GM12878 (cell line): ENCODE measurements at regions not wholly inside any gene's neighbourhood (a gene's known extent, or its start where the extent isn't known, plus 50 kb on each side); places are given as distances from the start of the nearest gene placed in this dataset.

Source experiments
- ATAC-seq: fragments of 200-7000 bp; cut with Tn5 transposase; 3 replicates; pipeline ENCODE4 v1.9.1; 2020; ENCODE audit warnings: mild to moderate bottlenecking, moderate library complexity
- BruUV-seq: library from RNA; stranded (reverse); fragments of 400-500 nt; replicated peaks from 2 replicates; lab custom pipeline; 2021; lab: Mats Ljungman, UMichigan
- CTCF ChIA-PET: fragments of 300-600 bp; sonication (Branson Sonifier 250); formaldehyde crosslinking; extraction: SDS; loops from one replicate; lab custom pipeline; 2021; ENCODE audit warnings: inconsistent platforms; lab: Yijun Ruan, JAX
- POLR2A ChIA-PET: fragments of 350-600 bp; formaldehyde crosslinking; extraction: SDS; loops from one replicate; lab custom pipeline; 2021; ENCODE audit warnings: inconsistent platforms; lab: Charles Lee
- RAD21 ChIA-PET: fragments of 300-600 bp; sonication (Branson Sonifier 250); formaldehyde crosslinking; loops from one replicate; lab custom pipeline; 2023; ENCODE audit warnings: antibody characterized with exemption; ENCODE audit not compliant: unreplicated experiment; lab: Charles Lee
- SMC1A ChIA-PET: fragments of 300-600 bp; sonication (Branson Sonifier 250); formaldehyde crosslinking; loops from one replicate; lab custom pipeline; 2023; ENCODE audit not compliant: unreplicated experiment, uncharacterized antibody; lab: Charles Lee
- DNase-seq: peaks from one replicate; pipeline ENCODE4 v3.0.0-alpha.2; 2011; ENCODE audit warnings: low read depth, low spot score
- FAIRE-seq: peaks from 3 replicates; lab custom pipeline; 2011; peaks lifted over from hg19 to GRCh38; lab: Jason Lieb, UNC
- H2AFZ ChIP-seq: 2 replicates; pipeline ENCODE4 v1.6.0; 2011; ENCODE audit warnings: low read depth, low read length, control low read depth; ENCODE audit not compliant: control insufficient read depth
- H3K27ac ChIP-seq: 2 replicates; pipeline ENCODE4 v1.5.1; 2011; ENCODE audit warnings: control low read depth; ENCODE audit not compliant: control insufficient read depth, insufficient read depth
- H3K27me3 ChIP-seq, 2 experiments: replicated peaks in 1 of 2; 2 replicates each; pipeline versions ENCODE4 v1.6.0 to v1.6.1; 2011; ENCODE audit warnings: low read length in 1 of 2; ENCODE audit not compliant: control insufficient read depth in 2 of 2, insufficient read depth in 2 of 2
- H3K36me3 ChIP-seq, 2 experiments: 2 replicates each; pipeline ENCODE4 v1.5.1; 2011; ENCODE audit warnings: low read length in 1 of 2; ENCODE audit not compliant: control insufficient read depth in 2 of 2, insufficient read depth in 2 of 2
- H3K4me1 ChIP-seq: 2 replicates; pipeline ENCODE4 v1.6.1; 2011; ENCODE audit warnings: mild to moderate bottlenecking, low read length, moderate library complexity, mixed read lengths; ENCODE audit not compliant: control insufficient read depth, insufficient read depth
- H3K4me2 ChIP-seq: 2 replicates; pipeline ENCODE4 v1.6.0; 2011; ENCODE audit warnings: control low read depth; ENCODE audit not compliant: control insufficient read depth, insufficient read depth
- H3K4me3 ChIP-seq: fragments of 200-600 bp; sonication (generic); 2 replicates; pipeline ENCODE4 v1.5.1; 2016
- H3K79me2 ChIP-seq: 2 replicates; pipeline ENCODE4 v1.6.0; 2011; ENCODE audit warnings: low read length; ENCODE audit not compliant: control insufficient read depth, insufficient read depth
- H3K9ac ChIP-seq: 2 replicates; pipeline ENCODE4 v1.8.0; 2011; ENCODE audit warnings: low read length, control low read depth, mixed read lengths; ENCODE audit not compliant: control insufficient read depth, insufficient read depth
- H3K9me3 ChIP-seq: replicated peaks from 3 replicates; pipeline ENCODE4 v1.5.1; 2011; ENCODE audit warnings: mild to moderate bottlenecking, low read length; ENCODE audit not compliant: control insufficient read depth, insufficient read depth
- H4K20me1 ChIP-seq: 2 replicates; pipeline ENCODE4 v1.6.0; 2011; ENCODE audit not compliant: control insufficient read depth, insufficient read depth
- HDGF ChIP-seq: fragments of 450-650 bp; IDR thresholded peaks from 2 replicates; pipeline ENCODE4 v1.6.1; 2016; ENCODE audit warnings: antibody characterized with exemption
- JUND ChIP-seq: IDR thresholded peaks from 2 replicates; pipeline ENCODE4 v1.6.1; 2012; ENCODE audit warnings: low read depth, mild to moderate bottlenecking, low read length, improper control_type of control experiment, moderate library complexity
- LARP7 ChIP-seq: fragments of 450-650 bp; IDR thresholded peaks from 2 replicates; pipeline ENCODE4 v1.6.1; 2017; ENCODE audit warnings: mild to moderate bottlenecking
- NFXL1 ChIP-seq: fragments of 450-650 bp; IDR thresholded peaks from 2 replicates; pipeline ENCODE4 v1.6.1; 2017; ENCODE audit warnings: antibody characterized with exemption, mild to moderate bottlenecking, borderline replicate concordance
- NFYA ChIP-seq: IDR thresholded peaks from 2 replicates; pipeline ENCODE4 v1.6.1; 2011; ENCODE audit warnings: low read depth, mild to moderate bottlenecking, low read length, improper control_type of control experiment, borderline replicate concordance
- RUNX3 ChIP-seq: IDR thresholded peaks from 2 replicates; pipeline ENCODE4 v1.6.1; 2012; ENCODE audit warnings: low read length, inconsistent platforms
- SIX5 ChIP-seq: IDR thresholded peaks from 2 replicates; pipeline ENCODE4 v1.6.1; 2011; ENCODE audit warnings: mild to moderate bottlenecking, low read depth, low read length, moderate library complexity; ENCODE audit not compliant: severe bottlenecking
- SMAD1 ChIP-seq: fragments of 450-650 bp; IDR thresholded peaks from 2 replicates; pipeline ENCODE4 v1.6.1; 2018; ENCODE audit warnings: mild to moderate bottlenecking, low read depth; ENCODE audit not compliant: partially characterized antibody
- TARDBP ChIP-seq: IDR thresholded peaks from 2 replicates; pipeline ENCODE4 v1.6.1; 2016; ENCODE audit warnings: borderline replicate concordance
- TCF7 ChIP-seq: IDR thresholded peaks from 2 replicates; pipeline ENCODE4 v1.6.1; 2014; ENCODE audit warnings: antibody characterized with exemption, borderline replicate concordance
- YY1 ChIP-seq: IDR thresholded peaks from 2 replicates; pipeline ENCODE4 v1.6.1; 2011; ENCODE audit warnings: low read depth, mild to moderate bottlenecking, low read length
- WGBS: methylation state at CpG from one replicate; pipeline ENCODE4 v1.1.6; 2016; ENCODE audit warnings: low lambda C conversion rate; ENCODE audit not compliant: insufficient replicate concordance, insufficient coverage; ENCODE audit errors: missing lambda C conversion rate; 5-methylcytosine and 5-hydroxymethylcytosine counted together
- in situ Hi-C: fragments of 300-500 bp; cut with MboI; formaldehyde crosslinking; loops from 9 replicates; pipeline ENCODE4 v1.14.3; 2018; ENCODE audit warnings: mixed read lengths
- intact Hi-C: fragments of 100-400 bp; cut with micrococcal nuclease; formaldehyde crosslinking; loops from one replicate; pipeline ENCODE4 v1.14.2; 2022; ENCODE audit not compliant: unreplicated experiment
- TF ChIP-seq, protein P1 (sequence below): fragments of 450-650 bp; IDR thresholded peaks from 2 replicates; pipeline ENCODE4 v1.6.1; 2014; ENCODE audit warnings: mild to moderate bottlenecking

DNA sequence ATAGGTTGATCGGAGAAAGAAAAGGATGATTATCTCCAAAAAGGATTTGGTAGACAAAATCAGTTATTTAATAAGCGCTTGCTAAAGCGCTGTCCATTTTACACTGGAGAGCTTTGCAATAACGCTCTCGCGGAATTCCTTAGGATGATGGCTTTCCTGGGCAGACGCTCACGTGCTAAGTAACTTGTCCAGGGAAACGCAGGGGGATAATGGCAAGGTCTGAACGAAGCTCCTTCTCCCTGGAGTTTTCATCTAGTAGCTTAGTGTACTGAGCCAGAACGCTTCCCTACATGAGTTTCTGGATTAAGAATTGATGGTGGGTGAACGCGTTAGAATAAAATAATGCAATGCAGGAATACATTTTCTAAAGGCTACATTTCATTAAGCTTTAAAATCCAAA is 739.5 kb upstream of the SALL3 start (continued):
- TF ChIP-seq, protein P1, sequence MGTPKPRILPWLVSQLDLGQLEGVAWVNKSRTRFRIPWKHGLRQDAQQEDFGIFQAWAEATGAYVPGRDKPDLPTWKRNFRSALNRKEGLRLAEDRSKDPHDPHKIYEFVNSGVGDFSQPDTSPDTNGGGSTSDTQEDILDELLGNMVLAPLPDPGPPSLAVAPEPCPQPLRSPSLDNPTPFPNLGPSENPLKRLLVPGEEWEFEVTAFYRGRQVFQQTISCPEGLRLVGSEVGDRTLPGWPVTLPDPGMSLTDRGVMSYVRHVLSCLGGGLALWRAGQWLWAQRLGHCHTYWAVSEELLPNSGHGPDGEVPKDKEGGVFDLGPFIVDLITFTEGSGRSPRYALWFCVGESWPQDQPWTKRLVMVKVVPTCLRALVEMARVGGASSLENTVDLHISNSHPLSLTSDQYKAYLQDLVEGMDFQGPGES: no peak
- TF ChIP-seq TCF7: no peak
- no peak for TF ChIP-seq NFXL1
- TF ChIP-seq YY1: no peak
- TF ChIP-seq, all 136 proteins: peak for 0

DNA sequence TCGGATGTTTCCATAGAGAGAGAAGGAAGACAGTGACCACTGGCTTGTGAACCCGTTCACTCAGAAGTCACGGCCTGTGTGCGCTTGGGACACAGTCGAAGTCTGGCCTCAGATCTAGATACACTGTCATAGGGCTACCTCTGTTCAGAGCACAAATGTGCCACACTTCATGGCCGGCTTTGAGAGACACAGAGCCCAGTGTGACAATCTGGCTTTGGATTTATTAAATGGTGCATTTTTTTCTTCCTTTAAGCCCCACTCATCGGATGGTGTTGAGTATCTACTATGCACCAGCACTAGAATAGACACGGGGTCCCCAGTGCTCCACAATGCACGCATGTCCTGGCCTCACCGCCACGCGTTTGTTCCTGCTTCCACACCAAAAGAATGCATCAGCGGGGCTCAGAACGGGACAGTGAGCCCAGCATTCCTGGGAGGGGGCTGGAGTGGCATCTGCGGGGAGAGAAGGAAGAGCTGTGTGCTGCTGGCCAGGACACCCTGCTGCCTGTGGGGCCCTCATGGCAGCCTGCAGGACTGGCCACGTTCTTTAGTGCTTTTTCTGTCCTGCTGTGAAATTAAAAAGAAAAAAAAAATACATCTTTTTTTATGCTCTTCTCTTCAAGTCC is 738.9 kb upstream of the SALL3 start:
- Histone ChIP-seq H3K9me3 (no peaks in the 10 kb centered on the region; the same call in 2 of the 3 replicates), H4K20me1 (no peaks in the 10 kb centered on the region), H3K79me2 (no peaks in the 10 kb centered on the region), H3K4me1 (no peaks in the 10 kb centered on the region), H3K36me3 (no peaks in the 10 kb centered on the region), H3K9ac (no peak overlapping the region), H3K4me2 (no peak overlapping the region), H3K27ac (no peak overlapping the region), H2AFZ (no peak overlapping the region), H3K27me3 (no peaks in the 10 kb centered on the region), H3K4me3 (no peak overlapping the region)
- ATAC-seq: no peak
- FAIRE-seq: no peak
- RAD21 ChIA-PET: no interaction called here
- SMC1A ChIA-PET: no interaction called here
- intact Hi-C loops (no loop called here), in situ Hi-C loops (no loop called here)
- WGBS: 45% methylated on average over 16 of the region's 16 CpGs
- DNase-seq: no peak
- CTCF ChIA-PET: no interaction called here
- POLR2A ChIA-PET: no interaction called here
- TF ChIP-seq JUND (no peak), TARDBP (no peak), RUNX3 (no peak), SMAD1 (no peak), HDGF (no peak), SIX5 (no peak), NFYA (no peak), LARP7 (no peak)
- no TSS peak for BruUV-seq
